CD14-positive monocyte (primary cell): ENCODE measurements at regions not wholly inside any gene's neighbourhood (a gene's known extent, or its start where the extent isn't known, plus 50 kb on each side); places are given as distances from the start of the nearest gene placed in this dataset.

Source experiments
- DNase-seq, 3 donors: peaks; one replicate each; pipeline ENCODE4 v3.0.0-alpha.2; 2011 to 2022
- H2AFZ ChIP-seq: 2 replicates; pipeline ENCODE4 v1.6.0; 2012; ENCODE audit warnings: mild to moderate bottlenecking, low read depth, low read length, inconsistent platforms; ENCODE audit not compliant: insufficient read depth, poor library complexity, severe bottlenecking
- H3K27ac ChIP-seq, 2 donors: 1 replicate in 1 of 2; 2 replicates in 1 of 2; pipeline ENCODE4 v1.5.1; 2012 to 2013; ENCODE audit warnings: low read length in 2 of 2, control low read depth in 1 of 2, inconsistent platforms in 1 of 2, low read depth in 1 of 2, mild to moderate bottlenecking in 1 of 2
- H3K27me3 ChIP-seq, 2 donors: one replicate each; pipeline versions ENCODE4 v1.6.0 to v1.6.1; 2011 to 2013; ENCODE audit warnings: low read length in 2 of 2; ENCODE audit not compliant: control insufficient read depth in 2 of 2, insufficient read depth in 2 of 2
- H3K36me3 ChIP-seq, 2 donors: replicated peaks in 1 of 2; 1 replicate in 1 of 2; 2 replicates in 1 of 2; pipeline versions ENCODE4 v1.5.1 to v1.6.1; 2012 to 2013; ENCODE audit warnings: low read length in 2 of 2, control low read depth in 1 of 2, inconsistent platforms in 1 of 2, mild to moderate bottlenecking in 1 of 2; ENCODE audit not compliant: insufficient read depth in 2 of 2, control insufficient read depth in 1 of 2
- H3K4me1 ChIP-seq, 2 donors: 1 replicate in 1 of 2; 2 replicates in 1 of 2; pipeline versions ENCODE4 v1.5.1 to v1.6.1; 2012 to 2013; ENCODE audit warnings: low read length in 2 of 2, control low read depth in 1 of 2, inconsistent platforms in 1 of 2, mild to moderate bottlenecking in 1 of 2, moderate library complexity in 1 of 2; ENCODE audit not compliant: insufficient read depth in 2 of 2, control insufficient read depth in 1 of 2
- H3K4me2 ChIP-seq: replicated peaks from 2 replicates; pipeline ENCODE3; 2012; ENCODE audit warnings: low read length, moderate library complexity, mild to moderate bottlenecking; ENCODE audit not compliant: poor library complexity, severe bottlenecking; ENCODE audit errors: extremely low read depth
- H3K4me3 ChIP-seq, 3 experiments: fragments of 200-600 bp in 1 of 3; sonication (generic) in 1 of 3; replicated peaks in 1 of 3; 1 replicate in 2 of 3; 2 replicates in 1 of 3; pipeline ENCODE4 v1.5.1; 2011 to 2013; ENCODE audit warnings: low read length in 3 of 3, mild to moderate bottlenecking in 3 of 3, control low read depth in 2 of 3, low read depth in 2 of 3, inconsistent platforms in 1 of 3, moderate library complexity in 1 of 3
- H3K79me2 ChIP-seq: 2 replicates; pipeline ENCODE4 v1.6.0; 2012; ENCODE audit warnings: mild to moderate bottlenecking, control low read depth, inconsistent platforms, low read length, moderate library complexity; ENCODE audit not compliant: insufficient read depth
- H3K9ac ChIP-seq: 2 replicates; pipeline ENCODE4 v1.6.0; 2017; ENCODE audit warnings: low read length, mild to moderate bottlenecking; ENCODE audit not compliant: insufficient read depth, poor library complexity, severe bottlenecking
- H3K9me3 ChIP-seq, 2 donors: replicated peaks in 1 of 2; 1 replicate in 1 of 2; 2 replicates in 1 of 2; pipeline versions ENCODE4 v1.5.1 to v1.6.1; 2012 to 2013; ENCODE audit warnings: low read length in 2 of 2, control low read depth in 1 of 2; ENCODE audit not compliant: control insufficient read depth in 1 of 2, insufficient read depth in 1 of 2
- H4K20me1 ChIP-seq: 2 replicates; pipeline ENCODE4 v1.6.0; 2012; ENCODE audit warnings: mild to moderate bottlenecking, low read length, control low read depth, moderate library complexity; ENCODE audit not compliant: insufficient read depth
- H3K27ac Mint-ChIP-seq, 7 donors: one replicate each; pipeline ENCODE4 v1.8.0; 2020; ENCODE audit warnings: mild to moderate bottlenecking in 7 of 7, mixed read lengths in 7 of 7, moderate library complexity in 6 of 7, inconsistent platforms in 2 of 7
- H3K27me3 Mint-ChIP-seq, 3 donors: one replicate each; pipeline ENCODE4 v1.8.0; 2021 to 2022; ENCODE audit warnings: low read depth in 3 of 3, mild to moderate bottlenecking in 3 of 3, mixed read lengths in 3 of 3, moderate library complexity in 3 of 3, inconsistent platforms in 1 of 3
- H3K36me3 Mint-ChIP-seq, 2 donors: one replicate each; pipeline ENCODE4 v1.8.0; 2020; ENCODE audit warnings: mixed read lengths in 2 of 2, inconsistent platforms in 1 of 2, mild to moderate bottlenecking in 1 of 2
- H3K4me1 Mint-ChIP-seq: one replicate; pipeline ENCODE4 v1.8.0; 2020; ENCODE audit warnings: mild to moderate bottlenecking, mixed read lengths
- H3K4me3 Mint-ChIP-seq, 2 donors: one replicate each; pipeline ENCODE4 v1.8.0; 2020; ENCODE audit warnings: mild to moderate bottlenecking in 2 of 2, mixed read lengths in 2 of 2, moderate library complexity in 1 of 2
- H3K9me3 Mint-ChIP-seq, 7 donors: one replicate each; pipeline ENCODE4 v1.8.0; 2020 to 2022; ENCODE audit warnings: mixed read lengths in 7 of 7, mild to moderate bottlenecking in 6 of 7, moderate library complexity in 6 of 7, inconsistent platforms in 2 of 7
- CTCF ChIP-seq: fragments of 200-600 bp; IDR thresholded peaks from one replicate; pipeline ENCODE4 v1.8.0; 2022; ENCODE audit warnings: antibody characterized with exemption, mild to moderate bottlenecking
- whole genome bisulfite sequencing: methylation state at CpG from one replicate; pipeline ENCODE4 v1.1.5; 2013; ENCODE audit warnings: missing lambda C conversion rate; ENCODE audit not compliant: insufficient coverage; 5-methylcytosine and 5-hydroxymethylcytosine counted together
- intact Hi-C, 2 donors: fragments of 100-400 bp; cut with micrococcal nuclease; formaldehyde crosslinking; loops; one replicate each; pipeline versions ENCODE4 v1.15.0 to v1.15.1; 2023

- Histone ChIP-seq H3K4me2 (no peak overlapping the region), H2AFZ (no peak overlapping the region), H3K27ac (no peak overlapping the region), H3K27me3 (no peaks in the 10 kb centered on the region), H3K4me3 (no peak overlapping the region), H3K9ac (no peak overlapping the region), H3K9me3 (peaks cover 0 to 7% of the 10 kb centered on the region in 2 donors), H4K20me1 (no peaks in the 10 kb centered on the region), H3K36me3 (no peaks in the 10 kb centered on the region), H3K79me2 (no peaks in the 10 kb centered on the region), H3K4me1 (no peaks in the 10 kb centered on the region)
- no peak for TF ChIP-seq CTCF
- Mint-ChIP-seq H3K4me3 (no peak overlapping the region), H3K27ac (no peak overlapping the region), H3K9me3 (peaks cover 0 to 7% (median 2%) of the 10 kb centered on the region in 7 donors), H3K27me3 (no peaks in the 10 kb centered on the region), H3K36me3 (no peaks in the 10 kb centered on the region), H3K4me1 (no peaks in the 10 kb centered on the region)
- intact Hi-C loops: no loop called here
- no peak for DNase-seq
These were observed 502.6 kb upstream of the NR3C2 start for GRCh38 chr4:148944839-148945219.

- H3K4me1 ChIP-seq: no peaks in the 10 kb centered on the region
- no peak for TF ChIP-seq CTCF
- no peaks in the 10 kb centered on the region for H3K36me3 Mint-ChIP-seq
- H4K20me1 ChIP-seq: no peaks in the 10 kb centered on the region
- no peaks in the 10 kb centered on the region for H3K4me1 Mint-ChIP-seq
- WGBS: 95% methylated on average over 3 of the region's 10 CpGs
- no peak overlapping the region for H3K27ac ChIP-seq
- H3K27ac Mint-ChIP-seq: no peak overlapping the region
- H3K27me3 Mint-ChIP-seq: no peaks in the 10 kb centered on the region
- H3K36me3 ChIP-seq: no peaks in the 10 kb centered on the region
- intact Hi-C loops: no loop called here
- peaks cover 0 to 7% of the 10 kb centered on the region in 2 donors for H3K9me3 ChIP-seq
- H3K9me3 Mint-ChIP-seq: peaks cover 0 to 7% (median 2%) of the 10 kb centered on the region in 7 donors
- no peaks in the 10 kb centered on the region for H3K79me2 ChIP-seq
- no peak overlapping the region for H2AFZ ChIP-seq
- no peak overlapping the region for H3K4me3 Mint-ChIP-seq
- no peak overlapping the region for H3K4me2 ChIP-seq
- H3K4me3 ChIP-seq: no peak overlapping the region
- no peaks in the 10 kb centered on the region for H3K27me3 ChIP-seq
- DNase-seq: no peak
- H3K9ac ChIP-seq: no peak overlapping the region
These were observed 502.1 kb upstream of the NR3C2 start for GRCh38 chr4:148944136-148944838.
